Astrocyte of the cerebellum (primary cell): ENCODE measurements at regions not wholly inside any gene's neighbourhood (a gene's known extent, or its start where the extent isn't known, plus 50 kb on each side); places are given as distances from the start of the nearest gene placed in this dataset.

Source experiments
- DNase-seq: peaks from one replicate; pipeline ENCODE4 v3.0.0-alpha.2; 2011; ENCODE audit warnings: low read depth
- H3K4me3 ChIP-seq: 2 replicates; pipeline ENCODE4 v1.5.1; 2011; ENCODE audit warnings: mild to moderate bottlenecking, low read depth, low read length, moderate library complexity
- CTCF ChIP-seq: IDR thresholded peaks from 2 replicates; pipeline ENCODE4 v1.5.1; 2012; ENCODE audit warnings: low read length, low read depth, moderate library complexity, mild to moderate bottlenecking; ENCODE audit errors: missing control alignments
- in situ Hi-C: cut with HindIII; loops from 2 replicates; pipeline ENCODE4 v1.10.0; 2017; ENCODE audit warnings: low sequenced_read_pairs

- in situ Hi-C loops = no loop called here
- no peak for TF ChIP-seq CTCF
- no peak for DNase-seq
- no peak overlapping the region for H3K4me3 ChIP-seq
Observed at GRCh38 chr1:38690790-38691449, 168.7 kb downstream of the RRAGC start.

GRCh38 chr1:38686927-38687255 is 172.7 kb downstream of the RRAGC start:
- no peak for DNase-seq
- no peak overlapping the region for H3K4me3 ChIP-seq
- TF ChIP-seq CTCF = no peak
- in situ Hi-C loops = no loop called here

- no peak overlapping the region for H3K4me3 ChIP-seq
- DNase-seq = no peak
- in situ Hi-C loops = no loop called here
- TF ChIP-seq CTCF = no peak
Observed at GRCh38 chr1:38686167-38686926, 173.2 kb downstream of the RRAGC start.

GRCh38 chr1:38685388-38685787 is 174.2 kb downstream of the RRAGC start:
- no peak for TF ChIP-seq CTCF
- DNase-seq = no peak
- in situ Hi-C loops = no loop called here
- H3K4me3 ChIP-seq = no peak overlapping the region

GRCh38 chr1:38680801-38681510 is 178.6 kb downstream of the RRAGC start:
- no peak for DNase-seq
- in situ Hi-C loops = no loop called here

More at GRCh38 chr1:38680801-38681510, 178.6 kb downstream of the RRAGC start:
- no peak for TF ChIP-seq CTCF
- H3K4me3 ChIP-seq = no peak overlapping the region
